Dermis microvascular lymphatic vessel endothelial cell (primary cell): ENCODE measurements at regions not wholly inside any gene's neighbourhood (a gene's known extent, or its start where the extent isn't known, plus 50 kb on each side); places are given as distances from the start of the nearest gene placed in this dataset.

Experiments
- DNase-seq, 2 donors: peaks; one replicate each; pipeline versions ENCODE4 v3.0.0 to v3.0.0-alpha.2; 2010; ENCODE audit warnings: low read depth in 2 of 2

DNA sequence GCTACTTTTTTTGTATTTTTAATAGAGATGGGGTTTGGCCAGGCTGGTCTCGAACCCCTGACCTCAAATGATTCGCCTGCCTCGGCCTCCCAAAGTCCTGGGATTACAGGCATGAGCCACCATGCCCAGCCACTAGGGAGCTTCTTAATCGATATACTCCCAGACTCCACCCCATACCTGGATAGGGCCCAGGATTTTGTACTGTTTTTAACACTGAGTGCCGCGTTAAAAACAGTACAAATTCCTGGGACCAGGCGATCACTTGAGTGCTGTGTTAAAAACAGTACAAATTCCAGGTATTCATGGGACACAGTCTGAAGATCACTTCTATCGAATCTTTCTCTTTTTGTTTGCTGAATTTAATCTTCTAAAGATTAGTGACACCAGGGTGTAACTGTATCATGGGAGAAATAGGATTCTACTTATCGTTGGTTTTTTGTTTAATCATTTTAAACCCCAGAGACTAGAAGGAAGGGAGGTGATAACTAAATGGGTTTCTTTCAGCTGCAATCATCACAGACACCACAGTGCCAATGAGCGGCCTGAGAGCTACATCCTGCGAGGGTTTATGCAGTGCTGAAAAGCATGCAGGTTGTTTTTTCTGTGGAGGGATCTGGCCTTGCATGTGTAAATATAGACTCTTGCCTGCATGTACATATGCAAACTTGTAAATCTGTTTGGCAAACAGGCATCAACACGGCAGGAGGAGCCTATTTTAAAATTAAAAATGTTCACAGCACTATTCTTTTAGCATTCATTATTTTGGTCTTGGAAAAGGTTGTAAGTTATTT lies 303.8 kb upstream of the WWC1 start:
- DNase-seq = no peak

DNA sequence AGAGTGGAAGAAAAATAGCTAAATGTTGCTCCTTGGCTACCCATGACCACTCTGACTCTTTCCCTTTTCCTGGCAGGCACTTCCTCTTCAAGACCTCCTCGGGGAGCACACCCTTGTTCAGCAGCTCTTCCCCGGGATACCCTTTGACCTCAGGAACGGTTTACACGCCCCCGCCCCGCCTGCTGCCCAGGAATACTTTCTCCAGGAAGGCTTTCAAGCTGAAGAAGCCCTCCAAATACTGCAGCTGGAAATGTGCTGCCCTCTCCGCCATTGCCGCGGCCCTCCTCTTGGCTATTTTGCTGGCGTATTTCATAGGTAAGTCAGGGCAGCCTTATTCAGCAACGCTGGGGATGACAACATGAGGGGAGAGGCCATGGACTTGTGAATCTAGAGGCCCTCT lies 298.6 kb upstream of the WWC1 start:
- DNase-seq = no peak

DNA sequence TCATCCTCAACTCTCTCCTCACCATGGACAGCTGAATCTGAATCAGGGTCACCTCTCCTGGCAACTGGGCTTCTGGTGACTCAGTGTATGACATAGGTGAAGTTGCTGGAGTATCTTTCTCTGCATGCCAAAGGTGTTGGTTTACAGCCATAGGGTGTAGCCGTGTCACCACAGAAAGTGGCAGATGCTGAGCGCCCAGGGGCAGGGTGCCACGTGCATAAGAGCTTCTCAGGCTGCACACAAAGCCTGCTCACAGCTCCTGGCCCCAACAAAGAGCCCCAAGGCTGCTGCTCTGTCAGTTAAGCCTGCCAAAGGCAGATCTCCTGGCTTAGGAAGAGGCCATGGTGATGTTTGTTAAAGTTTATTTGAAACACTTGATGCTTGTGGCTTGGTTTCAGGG lies 297.7 kb upstream of the WWC1 start:
- DNase-seq = no peak

DNA sequence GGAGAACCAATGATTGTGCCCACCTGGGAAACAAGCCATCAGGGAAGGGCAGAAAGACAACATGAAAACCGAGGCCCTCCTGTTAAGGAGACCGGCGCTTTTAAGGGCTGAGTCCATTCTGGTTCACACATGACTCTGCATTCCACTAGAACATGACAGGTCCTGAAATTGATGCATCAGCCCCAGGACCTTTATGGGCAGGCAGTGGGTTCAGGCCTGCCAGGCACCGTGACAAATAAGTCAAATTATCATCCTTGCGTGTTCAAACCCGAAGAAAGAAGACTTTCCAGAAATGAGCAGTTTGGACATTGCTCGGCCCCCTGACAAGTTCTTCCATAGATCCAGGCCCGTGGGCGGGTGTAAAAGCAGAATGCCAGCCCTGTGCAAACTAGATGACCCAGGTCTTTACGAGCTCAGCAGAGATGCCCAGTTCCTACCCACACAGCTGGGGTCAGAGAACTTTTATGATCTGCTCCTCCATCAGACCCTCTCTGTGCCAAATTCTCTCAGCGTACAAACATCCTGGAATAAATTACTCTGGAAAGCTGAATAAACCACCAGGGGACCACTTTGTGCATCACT lies 295.5 kb upstream of the WWC1 start:
- no peak for DNase-seq

DNA sequence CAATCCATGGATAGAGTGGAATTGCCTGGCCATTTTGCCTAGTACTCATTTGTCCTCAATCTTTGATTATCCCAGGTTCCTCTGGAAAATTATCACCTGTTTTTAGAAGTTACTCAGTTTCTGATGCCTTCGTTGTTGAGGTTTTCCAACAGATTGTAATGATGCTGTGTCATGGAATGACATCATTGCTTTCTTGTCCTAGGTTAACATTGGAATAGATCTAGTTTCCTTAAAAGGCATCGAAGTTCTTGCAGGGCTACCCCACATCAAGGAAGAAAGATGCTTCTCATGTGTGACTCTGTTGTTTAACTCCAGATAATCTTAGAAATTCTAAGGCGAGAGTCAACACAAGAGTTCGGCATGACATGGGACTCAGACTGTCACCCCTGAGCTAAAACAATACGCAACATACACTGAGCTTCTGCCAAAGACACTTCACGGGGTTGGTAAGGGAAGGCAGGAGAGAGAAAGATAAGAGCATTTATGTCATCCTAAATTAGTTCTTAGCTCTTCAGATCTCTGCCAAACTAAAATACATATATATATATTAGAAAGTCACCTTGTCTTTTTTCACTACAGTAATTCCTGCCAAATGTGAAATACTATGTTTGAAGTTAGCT lies 293.2 kb upstream of the WWC1 start:
- DNase-seq = no peak

DNA sequence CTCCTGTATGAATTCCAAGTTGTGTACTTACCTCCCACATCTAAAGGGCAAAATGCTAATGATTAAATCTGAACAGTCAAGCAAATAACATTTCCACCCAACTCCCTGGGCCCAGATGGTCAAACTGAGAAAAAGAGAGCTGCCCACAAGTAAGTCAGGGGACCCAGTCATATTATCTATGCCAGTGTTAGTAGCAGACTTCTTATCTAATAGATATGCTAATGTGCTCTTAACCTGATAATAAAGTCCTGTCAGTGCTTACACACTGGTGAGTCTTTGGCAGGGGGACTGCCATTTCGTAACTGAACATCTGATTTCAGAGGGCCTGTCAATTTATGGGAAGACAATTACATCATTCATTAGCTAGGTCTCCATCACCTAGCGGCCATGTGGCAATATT lies 292.3 kb upstream of the WWC1 start:
- DNase-seq = no peak

DNA sequence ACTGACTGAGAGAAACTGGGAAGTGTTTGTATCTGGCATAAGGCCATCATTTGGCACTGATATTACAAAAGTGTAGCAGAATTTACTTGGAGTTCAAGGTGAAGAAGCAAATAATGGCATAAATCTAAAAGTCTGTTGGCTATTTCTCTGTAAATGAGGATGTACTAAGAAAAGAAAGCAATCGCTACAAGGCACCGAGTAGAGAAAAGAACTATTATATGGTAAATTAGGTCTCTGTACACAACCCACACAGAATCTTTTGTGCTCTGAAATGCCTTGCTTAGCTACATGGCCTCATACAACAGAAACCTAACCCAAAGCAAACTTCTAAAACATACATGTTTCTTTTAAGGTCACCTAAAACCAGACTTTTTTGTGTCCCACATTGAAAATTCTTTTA lies 290.1 kb upstream of the WWC1 start:
- no peak for DNase-seq

DNA sequence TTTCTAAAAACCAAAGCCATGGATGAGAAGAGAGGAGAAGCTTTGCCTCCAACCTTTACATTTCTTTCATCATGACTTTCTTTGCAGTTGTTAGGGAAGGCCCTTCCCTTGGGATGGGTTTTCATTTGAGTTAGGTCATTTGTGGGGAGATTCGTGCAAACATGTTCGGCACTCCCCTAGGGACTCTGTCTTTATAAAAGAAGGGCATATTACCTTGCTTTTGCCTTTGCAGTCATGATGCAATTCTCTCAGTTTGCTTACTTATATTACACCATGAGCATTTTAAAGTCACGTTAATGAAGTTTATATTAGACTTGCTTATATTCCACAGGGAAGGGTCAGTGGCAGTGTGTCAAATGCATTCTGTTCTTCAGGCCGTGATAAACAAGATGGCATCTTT lies 289.3 kb upstream of the WWC1 start:
- no peak for DNase-seq

DNA sequence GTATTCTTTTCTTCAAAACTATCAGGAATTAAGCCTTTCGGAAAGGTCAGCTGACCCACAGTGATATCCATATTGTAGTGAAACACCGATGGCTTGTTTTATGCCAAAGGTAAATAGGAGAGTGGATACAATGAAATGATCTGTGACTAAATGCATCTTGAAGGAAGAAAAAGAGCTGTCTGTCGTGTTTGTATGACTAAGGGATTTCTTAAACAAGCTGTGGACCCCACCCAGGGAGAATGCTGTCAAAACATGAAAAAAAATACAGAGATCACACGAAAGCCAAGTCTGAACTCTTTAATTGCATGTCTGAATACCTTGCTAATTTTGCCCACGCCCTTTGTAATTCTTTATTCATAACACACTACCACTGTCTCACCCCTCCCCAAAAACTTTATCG lies 286.4 kb upstream of the WWC1 start:
- no peak for DNase-seq

DNA sequence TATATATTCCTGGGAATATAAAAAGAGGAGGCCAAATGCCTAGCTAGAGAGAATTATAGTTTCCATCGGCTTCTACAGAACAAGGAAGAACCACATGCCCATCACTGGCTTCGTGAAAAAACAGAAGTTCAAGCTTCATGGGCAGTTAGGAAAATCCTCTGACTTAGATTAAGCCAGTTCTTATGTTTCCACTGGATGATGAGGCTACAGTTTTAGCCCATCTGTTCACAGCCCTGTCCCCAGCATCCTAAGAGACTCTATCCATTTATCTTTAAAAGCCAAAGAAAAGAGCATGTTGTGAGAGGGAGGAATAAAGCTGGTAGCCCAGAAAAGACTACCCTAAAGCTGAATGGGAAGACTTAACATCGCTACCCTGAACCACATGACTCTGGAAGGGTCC lies 285.5 kb upstream of the WWC1 start:
- DNase-seq = no peak

DNA sequence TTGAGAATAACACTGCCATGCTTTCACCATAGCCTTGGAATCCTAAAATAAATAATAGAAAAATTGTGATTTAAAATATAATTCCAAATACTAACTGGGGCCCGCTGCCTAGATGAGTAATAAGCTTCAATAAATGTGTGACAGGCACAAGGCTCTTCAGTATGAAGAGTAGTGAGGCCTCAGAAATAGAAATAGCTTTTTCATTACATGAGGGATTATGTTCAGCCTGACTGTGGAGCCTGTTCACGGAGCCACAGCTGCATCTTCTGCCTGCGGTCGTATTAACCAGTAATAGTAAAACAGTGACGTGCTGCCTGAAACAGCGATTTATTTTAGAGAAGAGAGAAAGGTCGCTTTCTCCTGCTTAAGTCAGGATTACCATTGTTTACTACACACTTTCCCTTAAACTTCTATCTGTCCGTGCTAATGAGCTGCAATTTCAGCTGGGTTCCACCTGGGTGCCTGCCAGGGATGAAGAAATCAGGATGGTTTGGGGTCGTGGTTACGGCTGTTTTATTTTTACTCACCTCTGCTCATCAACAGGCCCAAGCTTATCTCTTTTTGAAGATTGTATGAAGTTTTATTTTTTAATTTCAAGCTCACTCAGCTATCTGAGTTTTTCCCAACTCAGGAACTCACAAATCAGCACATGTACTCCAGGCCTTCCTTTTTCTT lies 284.9 kb upstream of the WWC1 start:
- DNase-seq = no peak

DNA sequence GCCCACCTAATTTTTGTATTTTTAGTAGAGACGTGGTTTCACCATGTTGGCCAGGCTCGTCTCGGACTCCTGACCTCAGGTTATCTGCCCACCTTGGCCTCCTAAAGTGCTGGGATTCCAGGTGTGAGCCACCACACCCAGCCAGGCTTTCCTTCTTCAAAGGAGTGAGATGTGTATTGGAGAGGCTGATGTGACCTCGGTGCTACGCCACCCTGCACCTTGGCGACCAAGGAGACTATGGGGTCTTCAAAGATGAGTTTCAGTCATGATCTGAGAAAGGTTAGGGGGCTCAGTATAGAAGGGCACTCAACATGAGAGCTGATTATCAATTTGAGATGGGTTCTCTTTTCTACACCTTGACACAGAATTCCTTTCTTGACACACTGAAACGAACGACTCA lies 284.2 kb upstream of the WWC1 start:
- no peak for DNase-seq

DNA sequence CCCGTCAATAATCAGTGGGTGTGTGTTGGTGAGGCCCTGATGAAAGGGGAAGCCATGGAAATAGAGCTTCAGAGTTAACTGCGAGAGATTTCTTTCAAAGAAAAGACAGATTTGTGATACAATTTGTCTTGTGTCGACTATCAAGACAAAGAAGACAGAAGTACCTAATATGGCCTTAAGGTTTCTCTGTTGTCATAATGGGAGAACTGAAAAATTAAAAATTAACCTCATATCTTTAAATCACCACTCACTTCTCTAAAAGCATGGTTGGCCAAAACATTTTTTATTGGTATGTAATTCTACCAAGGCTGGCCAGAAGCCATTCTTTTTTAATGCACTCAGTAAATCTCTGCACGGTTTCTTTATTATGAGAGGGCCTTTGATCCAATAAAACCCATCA lies 282.9 kb upstream of the WWC1 start:
- DNase-seq = no peak

DNA sequence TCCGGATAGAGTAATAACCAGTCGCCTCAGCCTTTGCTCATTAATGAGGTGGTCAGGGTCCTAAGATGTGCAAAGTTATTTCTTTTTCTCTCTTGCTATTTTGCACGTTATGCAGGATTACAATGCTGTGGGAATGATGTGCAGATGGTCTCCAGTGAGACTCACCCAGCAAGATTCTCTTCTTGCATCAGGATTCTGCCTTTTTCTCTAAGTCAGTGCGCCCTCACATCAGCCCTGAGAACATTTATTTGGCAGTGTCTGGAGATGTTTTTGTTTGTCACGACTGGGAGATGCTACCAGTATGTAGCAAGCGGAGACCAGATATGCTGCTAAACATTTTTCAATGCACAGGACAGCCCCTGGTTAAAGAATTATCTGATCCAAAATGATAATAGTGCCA lies 280.3 kb upstream of the WWC1 start:
- no peak for DNase-seq

DNA sequence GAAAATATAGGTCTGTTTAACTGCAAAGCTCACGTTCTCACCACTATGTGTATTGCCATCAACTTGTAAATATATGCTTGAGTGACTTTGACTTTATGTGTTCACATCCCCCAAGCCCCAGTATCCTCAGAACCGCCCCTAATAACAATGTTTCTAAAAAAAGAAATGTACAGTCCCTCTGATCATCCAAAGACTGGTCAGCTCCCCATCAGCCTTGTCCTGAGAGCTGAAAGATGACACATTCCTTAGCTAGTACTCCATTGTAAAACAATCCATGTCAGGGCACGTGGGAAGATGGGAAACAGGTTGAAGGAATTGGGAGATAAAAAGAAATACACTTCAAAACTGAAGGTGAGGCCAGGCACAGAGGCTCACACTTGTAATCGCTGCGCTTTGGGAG lies 279.4 kb upstream of the WWC1 start:
- no peak for DNase-seq

DNA sequence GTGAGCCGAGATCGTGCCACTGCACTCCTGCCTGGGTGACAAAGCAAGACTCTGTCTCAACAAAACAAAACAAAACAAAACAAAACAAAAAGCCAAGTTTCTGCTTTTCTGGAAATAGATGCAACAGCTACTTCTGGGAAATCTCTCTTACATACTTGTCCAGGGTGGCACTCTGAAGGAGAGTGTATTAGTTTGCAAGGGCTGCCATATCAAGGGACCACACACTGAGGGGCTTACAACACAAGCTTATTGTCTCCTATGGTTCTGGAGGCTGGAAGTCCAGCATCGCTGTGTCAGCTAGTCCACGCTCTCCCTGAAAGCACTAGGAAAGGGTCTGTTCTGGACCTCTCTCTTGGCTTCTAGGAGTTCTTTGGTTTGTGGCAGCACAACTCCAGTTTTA lies 277.9 kb upstream of the WWC1 start:
- DNase-seq = no peak

DNA sequence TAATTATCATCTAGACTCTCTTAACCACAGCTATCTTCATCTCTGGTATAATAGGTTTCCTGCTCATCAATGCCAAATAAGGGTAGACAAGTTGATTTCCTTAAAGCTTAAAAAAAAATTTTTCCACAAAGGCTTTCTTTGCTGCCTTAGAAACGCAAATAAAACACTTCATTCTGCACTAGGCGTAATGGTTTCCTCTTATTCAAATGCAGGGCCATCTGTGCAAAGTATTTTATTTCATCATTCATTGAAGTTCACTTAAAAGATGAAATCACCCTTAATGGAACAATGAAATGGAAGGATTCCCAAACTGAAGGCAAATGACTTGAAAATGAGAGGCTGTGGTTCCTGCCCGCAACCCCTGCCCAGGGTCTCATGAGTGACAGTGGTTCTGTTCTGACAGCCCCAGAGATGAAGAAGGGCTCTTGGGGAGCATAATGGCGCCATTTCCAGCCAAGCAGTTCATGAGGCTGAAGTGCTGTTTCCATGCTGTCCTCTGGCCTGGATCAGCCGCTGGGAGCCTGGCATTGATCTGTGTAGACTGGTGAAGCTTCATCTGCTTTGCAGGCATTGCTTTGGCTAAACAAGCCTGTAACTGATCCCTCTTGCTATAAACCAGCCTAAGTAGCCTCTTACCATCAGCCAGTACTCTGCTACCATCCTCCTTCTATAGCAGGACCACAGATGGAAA lies 276.9 kb upstream of the WWC1 start:
- no peak for DNase-seq

DNA sequence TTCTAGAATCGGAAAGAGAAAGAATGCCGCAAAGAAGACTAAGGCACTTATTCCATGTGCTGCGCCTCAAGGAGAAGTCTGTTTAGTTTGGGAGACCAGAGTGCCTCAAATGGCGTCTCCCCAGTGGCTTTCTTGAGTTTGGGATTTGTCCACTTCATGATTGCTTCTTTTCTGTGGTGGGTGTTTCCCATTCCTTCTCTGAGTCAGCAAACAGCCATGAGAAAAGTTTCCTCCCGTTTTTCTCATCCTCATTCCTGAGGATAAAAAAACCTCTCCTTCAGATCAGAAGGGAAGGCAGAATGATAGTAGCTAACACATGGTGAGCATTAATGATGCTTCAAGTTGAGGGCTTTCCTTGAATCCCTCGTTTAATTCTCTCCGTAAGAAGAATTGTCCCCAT lies 275.9 kb upstream of the WWC1 start:
- no peak for DNase-seq

DNA sequence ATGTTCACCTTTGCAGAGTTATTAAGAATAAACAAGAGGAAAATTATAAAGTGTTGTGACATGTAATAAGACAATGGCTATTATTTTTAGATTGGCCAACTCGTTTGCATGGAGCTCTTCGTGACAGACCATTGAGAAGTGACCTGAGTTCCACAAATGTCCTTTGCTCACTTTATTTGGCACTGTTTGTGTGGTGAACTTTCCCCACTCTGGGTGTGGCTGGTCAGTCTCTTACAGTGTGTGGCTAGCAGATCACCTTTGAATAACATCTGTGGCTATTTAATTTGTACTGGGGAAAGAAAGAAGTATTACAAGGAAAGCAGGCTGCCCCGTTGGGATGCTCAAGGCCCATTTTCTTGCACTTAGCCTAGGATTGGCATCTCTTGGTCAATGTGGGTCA lies 274.1 kb upstream of the WWC1 start:
- DNase-seq = no peak

DNA sequence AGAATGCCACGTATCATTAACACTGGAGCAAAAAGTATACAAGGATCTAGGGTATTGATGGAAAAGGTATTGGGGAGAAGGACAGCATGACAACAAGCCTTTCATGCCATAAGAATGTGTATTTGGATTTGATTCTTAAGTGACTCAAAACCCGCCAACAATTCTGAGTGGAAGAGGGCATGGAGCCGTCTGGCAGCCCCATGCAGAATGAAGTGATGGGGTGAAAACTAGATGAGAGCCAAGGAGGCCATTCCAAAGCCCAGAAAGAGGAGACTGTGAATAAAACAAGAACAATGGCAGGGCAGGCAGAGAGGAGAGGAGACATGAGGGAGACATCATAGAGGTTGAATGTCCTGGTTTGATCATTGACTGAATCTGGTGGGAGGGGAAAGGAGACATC lies 272.3 kb upstream of the WWC1 start:
- no peak for DNase-seq

DNA sequence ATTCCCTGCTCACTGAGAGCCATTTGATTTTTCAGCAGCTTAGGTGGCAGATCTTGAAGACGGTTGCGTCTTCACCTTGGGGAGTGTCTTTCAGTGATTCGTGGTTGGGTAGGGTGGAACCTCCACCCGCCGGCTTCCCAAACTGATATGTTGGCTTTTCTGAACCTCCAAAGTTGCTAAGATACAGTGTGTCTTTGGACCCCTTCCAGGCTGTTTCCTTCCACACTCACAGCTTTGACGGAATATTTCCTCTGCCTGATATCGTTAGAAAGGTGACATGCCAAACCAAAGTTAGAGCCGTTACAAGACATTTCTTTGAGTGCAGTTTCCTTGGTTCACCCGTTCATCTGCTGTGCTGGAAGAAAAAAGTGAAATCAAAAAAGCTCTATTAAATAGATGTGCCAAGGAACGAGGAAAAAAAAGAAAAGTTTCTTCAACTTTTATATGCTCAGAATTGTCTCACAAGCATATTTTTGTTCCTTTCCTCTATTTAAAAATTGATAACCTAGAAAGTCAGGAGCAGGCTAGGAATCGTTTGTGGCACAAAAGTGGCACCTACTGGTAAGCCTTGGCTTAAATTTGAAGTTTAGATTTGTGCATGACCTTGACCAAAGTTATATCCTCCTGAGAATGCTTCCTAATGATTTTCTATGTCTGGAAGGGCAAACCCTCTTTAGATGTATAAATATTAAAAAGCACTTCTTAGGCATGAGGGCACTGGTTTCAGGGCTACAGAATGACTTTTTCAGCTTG lies 270.7 kb upstream of the WWC1 start:
- no peak for DNase-seq
